GM12878 (cell line): ENCODE measurements at regions not wholly inside any gene's neighbourhood (a gene's known extent, or its start where the extent isn't known, plus 50 kb on each side); places are given as distances from the start of the nearest gene placed in this dataset.

Experiments
- ATAC-seq: fragments of 200-7000 bp; cut with Tn5 transposase; 3 replicates; pipeline ENCODE4 v1.9.1; 2020; ENCODE audit warnings: mild to moderate bottlenecking, moderate library complexity
- BruUV-seq: library from RNA; stranded (reverse); fragments of 400-500 nt; replicated peaks from 2 replicates; lab custom pipeline; 2021; lab: Mats Ljungman, UMichigan
- CTCF ChIA-PET: fragments of 300-600 bp; sonication (Branson Sonifier 250); formaldehyde crosslinking; extraction: SDS; loops from one replicate; lab custom pipeline; 2021; ENCODE audit warnings: inconsistent platforms; lab: Yijun Ruan, JAX
- POLR2A ChIA-PET: fragments of 350-600 bp; formaldehyde crosslinking; extraction: SDS; loops from one replicate; lab custom pipeline; 2021; ENCODE audit warnings: inconsistent platforms; lab: Charles Lee
- RAD21 ChIA-PET: fragments of 300-600 bp; sonication (Branson Sonifier 250); formaldehyde crosslinking; loops from one replicate; lab custom pipeline; 2023; ENCODE audit warnings: antibody characterized with exemption; ENCODE audit not compliant: unreplicated experiment; lab: Charles Lee
- SMC1A ChIA-PET: fragments of 300-600 bp; sonication (Branson Sonifier 250); formaldehyde crosslinking; loops from one replicate; lab custom pipeline; 2023; ENCODE audit not compliant: unreplicated experiment, uncharacterized antibody; lab: Charles Lee
- DNase-seq: peaks from one replicate; pipeline ENCODE4 v3.0.0-alpha.2; 2011; ENCODE audit warnings: low read depth, low spot score
- FAIRE-seq: peaks from 3 replicates; lab custom pipeline; 2011; peaks lifted over from hg19 to GRCh38; lab: Jason Lieb, UNC
- H2AFZ ChIP-seq: 2 replicates; pipeline ENCODE4 v1.6.0; 2011; ENCODE audit warnings: low read depth, low read length, control low read depth; ENCODE audit not compliant: control insufficient read depth
- H3K27ac ChIP-seq: 2 replicates; pipeline ENCODE4 v1.5.1; 2011; ENCODE audit warnings: control low read depth; ENCODE audit not compliant: control insufficient read depth, insufficient read depth
- H3K27me3 ChIP-seq, 2 experiments: replicated peaks in 1 of 2; 2 replicates each; pipeline versions ENCODE4 v1.6.0 to v1.6.1; 2011; ENCODE audit warnings: low read length in 1 of 2; ENCODE audit not compliant: control insufficient read depth in 2 of 2, insufficient read depth in 2 of 2
- H3K36me3 ChIP-seq, 2 experiments: 2 replicates each; pipeline ENCODE4 v1.5.1; 2011; ENCODE audit warnings: low read length in 1 of 2; ENCODE audit not compliant: control insufficient read depth in 2 of 2, insufficient read depth in 2 of 2
- H3K4me1 ChIP-seq: 2 replicates; pipeline ENCODE4 v1.6.1; 2011; ENCODE audit warnings: mild to moderate bottlenecking, low read length, moderate library complexity, mixed read lengths; ENCODE audit not compliant: control insufficient read depth, insufficient read depth
- H3K4me2 ChIP-seq: 2 replicates; pipeline ENCODE4 v1.6.0; 2011; ENCODE audit warnings: control low read depth; ENCODE audit not compliant: control insufficient read depth, insufficient read depth
- H3K4me3 ChIP-seq: fragments of 200-600 bp; sonication (generic); 2 replicates; pipeline ENCODE4 v1.5.1; 2016
- H3K79me2 ChIP-seq: 2 replicates; pipeline ENCODE4 v1.6.0; 2011; ENCODE audit warnings: low read length; ENCODE audit not compliant: control insufficient read depth, insufficient read depth
- H3K9ac ChIP-seq: 2 replicates; pipeline ENCODE4 v1.8.0; 2011; ENCODE audit warnings: low read length, control low read depth, mixed read lengths; ENCODE audit not compliant: control insufficient read depth, insufficient read depth
- H3K9me3 ChIP-seq: replicated peaks from 3 replicates; pipeline ENCODE4 v1.5.1; 2011; ENCODE audit warnings: mild to moderate bottlenecking, low read length; ENCODE audit not compliant: control insufficient read depth, insufficient read depth
- H4K20me1 ChIP-seq: 2 replicates; pipeline ENCODE4 v1.6.0; 2011; ENCODE audit not compliant: control insufficient read depth, insufficient read depth
- BCLAF1 ChIP-seq: fragments of 450-650 bp; IDR thresholded peaks from 2 replicates; pipeline ENCODE4 v1.6.1; 2017; ENCODE audit warnings: antibody characterized with exemption, mild to moderate bottlenecking, moderate library complexity
- EED ChIP-seq: sonication (generic); IDR thresholded peaks from 2 replicates; pipeline ENCODE4 v1.6.1; 2016; ENCODE audit warnings: antibody characterized with exemption, low read depth
- HCFC1 ChIP-seq: fragments of 150-350 bp; IDR thresholded peaks from 2 replicates; pipeline ENCODE4 v1.6.1; 2014; ENCODE audit warnings: low read length
- HSF1 ChIP-seq: fragments of 150-350 bp; IDR thresholded peaks from 2 replicates; pipeline ENCODE4 v1.6.1; 2014; ENCODE audit warnings: mild to moderate bottlenecking, low read depth, low read length
- MTA3 ChIP-seq: IDR thresholded peaks from 2 replicates; pipeline ENCODE4 v1.6.1; 2012; ENCODE audit warnings: low read length, inconsistent platforms, borderline replicate concordance
- NR2C1 ChIP-seq: fragments of 450-650 bp; IDR thresholded peaks from 2 replicates; pipeline ENCODE4 v1.6.1; 2017; ENCODE audit warnings: antibody characterized with exemption, mild to moderate bottlenecking, moderate library complexity
- PKNOX1 ChIP-seq: fragments of 450-650 bp; IDR thresholded peaks from 2 replicates; pipeline ENCODE4 v1.6.1; 2016; ENCODE audit warnings: mild to moderate bottlenecking
- POLR2AphosphoS5 ChIP-seq: IDR thresholded peaks from 2 replicates; pipeline ENCODE4 v1.6.1; 2011; ENCODE audit warnings: mild to moderate bottlenecking, low read length, inconsistent platforms
- RCOR1 ChIP-seq: conservative IDR thresholded peaks from 2 replicates; pipeline ENCODE4 v1.6.1; 2012; ENCODE audit warnings: low read depth, low read length, improper control_type of control experiment
- TARDBP ChIP-seq: IDR thresholded peaks from 2 replicates; pipeline ENCODE4 v1.6.1; 2016; ENCODE audit warnings: borderline replicate concordance
- ZNF687 ChIP-seq: fragments of 450-650 bp; IDR thresholded peaks from 2 replicates; pipeline ENCODE4 v1.6.1; 2017; ENCODE audit warnings: mild to moderate bottlenecking, moderate library complexity
- WGBS: methylation state at CpG from one replicate; pipeline ENCODE4 v1.1.6; 2016; ENCODE audit warnings: low lambda C conversion rate; ENCODE audit not compliant: insufficient replicate concordance, insufficient coverage; ENCODE audit errors: missing lambda C conversion rate; 5-methylcytosine and 5-hydroxymethylcytosine counted together
- in situ Hi-C: fragments of 300-500 bp; cut with MboI; formaldehyde crosslinking; loops from 9 replicates; pipeline ENCODE4 v1.14.3; 2018; ENCODE audit warnings: mixed read lengths
- intact Hi-C: fragments of 100-400 bp; cut with micrococcal nuclease; formaldehyde crosslinking; loops from one replicate; pipeline ENCODE4 v1.14.2; 2022; ENCODE audit not compliant: unreplicated experiment

- no peak for TF ChIP-seq HSF1
- TF ChIP-seq ZNF687, result no peak
- no peak for TF ChIP-seq RCOR1
- no peak for TF ChIP-seq PKNOX1
- no peak for TF ChIP-seq TARDBP
- TF ChIP-seq POLR2AphosphoS5, result no peak
- TF ChIP-seq, all 136 proteins: peak for 0
These were observed 222.7 kb upstream of the PRR16 start (continued) for GRCh38 chr5:120241400-120241799.

GRCh38 chr5:120251898-120252297 lies 212.2 kb upstream of the PRR16 start:
- intact Hi-C loops, result no loop called here
- ChIA-PET POLR2A (no interaction called here), CTCF (interaction anchor here (0.6 kb wide), 1 partner anchor 229 kb away, joined by 3 read pairs; no protein-coding TSS in a partner anchor), SMC1A (interaction anchor here (1.6 kb wide), 1 partner anchor 9 kb away, joined by 5 read pairs; no protein-coding TSS in a partner anchor), RAD21 (no interaction called here)
- no peak for DNase-seq
- Histone ChIP-seq H3K4me1 (no peaks in the 10 kb centered on the region), H4K20me1 (no peaks in the 10 kb centered on the region), H3K9me3 (no peaks in the 10 kb centered on the region), H2AFZ (no peak overlapping the region), H3K4me2 (no peak overlapping the region), H3K9ac (no peak overlapping the region), H3K36me3 (no peaks in the 10 kb centered on the region), H3K79me2 (no peaks in the 10 kb centered on the region), H3K4me3 (no peak overlapping the region), H3K27me3 (no peaks in the 10 kb centered on the region), H3K27ac (no peak overlapping the region)
- WGBS, result 24% methylated on average over 3 of the region's 3 CpGs
- TF ChIP-seq HCFC1 (no peak), BCLAF1 (no peak), NR2C1 (no peak), EED (no peak), MTA3 (no peak)
- in situ Hi-C loops, result no loop called here
- ATAC-seq, result no peak
- BruUV-seq, result no TSS peak
- no peak for FAIRE-seq
